NCI-H748 (cell line): ENCODE measurements at regions not wholly inside any gene's neighbourhood (a gene's known extent, or its start where the extent isn't known, plus 50 kb on each side); places are given as distances from the start of the nearest gene placed in this dataset.
"Not testable (repeated sequence)": the region's sequence is repeated elsewhere in the genome, so short reads cannot be mapped to it uniquely, and the experiment has no call there.

Experiments
- DNase-seq: peaks from one replicate; lab custom pipeline; 2025; ENCODE audit not compliant: unreplicated experiment; lab: John Stamatoyannopoulos, UW

GRCh38 chr5:173667702-173668101 lies 51.3 kb upstream of the BOD1 start:
- no peak for DNase-seq

GRCh38 chr5:173668245-173668800 lies 51.9 kb upstream of the BOD1 start:
- no peak for DNase-seq

DNA sequence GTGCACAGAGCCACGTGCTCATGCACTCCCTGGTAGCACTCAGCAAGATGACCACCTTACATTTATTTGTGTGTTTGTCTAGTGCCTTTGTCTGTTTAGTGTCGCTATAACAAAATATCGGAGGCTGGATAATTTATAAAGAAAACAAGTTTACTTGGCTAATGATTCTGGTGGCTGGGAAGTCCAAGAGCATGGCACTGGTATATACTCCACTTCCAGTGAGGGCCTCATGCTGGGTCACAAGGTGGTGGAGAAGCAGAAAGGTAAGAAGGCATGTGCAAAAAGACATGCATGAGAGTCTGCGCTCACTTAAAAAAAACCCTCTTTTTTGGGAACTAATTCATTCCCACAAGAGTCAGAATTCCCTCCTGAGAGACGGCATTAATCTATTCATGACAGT lies 52.5 kb upstream of the BOD1 start:
- DNase-seq = no peak

DNA sequence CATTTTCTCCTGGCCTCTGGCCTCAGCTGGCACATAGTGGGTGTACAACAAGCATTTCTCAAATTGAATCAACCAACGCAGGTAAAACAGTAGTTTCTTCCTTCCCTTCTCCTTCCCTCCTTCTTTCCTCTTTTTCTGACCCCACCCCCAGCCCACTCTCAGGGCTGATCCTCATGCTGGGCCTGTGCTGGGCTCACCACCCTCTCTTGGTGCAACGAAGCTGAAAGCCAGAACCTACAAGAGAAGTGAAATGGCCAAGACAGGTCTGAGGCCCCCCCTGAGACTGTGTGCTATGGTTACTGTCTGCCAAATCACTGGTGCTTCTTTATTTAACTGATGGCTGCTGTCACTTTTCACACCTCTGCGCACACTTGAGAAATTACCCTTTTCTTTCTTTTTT lies 53.0 kb upstream of the BOD1 start:
- no peak for DNase-seq

DNA sequence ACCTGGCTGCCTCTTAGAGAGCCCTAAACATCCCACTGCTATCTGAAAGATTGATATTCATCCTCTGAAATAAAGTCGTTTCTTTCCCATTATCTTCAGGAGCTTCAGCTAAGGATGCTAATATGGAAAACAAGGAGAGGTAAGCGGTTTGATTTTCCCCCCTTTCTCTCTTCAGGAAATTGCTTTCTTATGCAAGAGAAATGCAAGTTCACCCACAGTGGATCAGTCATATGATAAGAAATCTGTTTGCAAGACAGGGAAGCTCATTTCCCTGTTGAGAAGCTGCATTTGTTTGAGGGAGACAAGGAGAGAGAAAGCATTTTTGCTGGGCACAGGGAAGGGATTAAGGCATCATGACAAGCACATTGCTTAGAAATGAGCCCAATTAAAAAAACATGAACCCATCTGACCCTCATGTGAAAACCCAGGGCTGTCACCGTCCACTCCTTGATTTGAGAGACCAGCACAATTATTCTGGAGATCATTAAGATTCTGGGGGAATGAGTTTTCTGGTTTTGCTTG lies 53.7 kb upstream of the BOD1 start:
- no peak for DNase-seq

DNA sequence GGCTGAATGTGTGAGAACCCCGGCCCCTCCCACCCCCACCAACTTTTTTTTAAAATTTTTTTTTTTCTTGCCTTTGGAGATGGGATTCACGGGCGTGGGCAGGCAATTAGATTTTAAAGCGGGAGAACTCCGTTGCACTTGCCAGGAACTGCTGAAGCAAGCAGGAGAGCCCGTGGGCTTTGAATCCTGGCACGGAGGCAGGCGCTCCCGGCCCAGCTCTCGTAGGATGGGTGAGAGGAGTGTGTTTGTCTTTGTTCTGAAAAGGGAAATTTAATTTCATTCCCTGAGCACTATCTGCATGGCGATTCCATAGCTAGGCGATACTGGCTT lies 54.3 kb upstream of the BOD1 start:
- DNase-seq = no peak

DNA sequence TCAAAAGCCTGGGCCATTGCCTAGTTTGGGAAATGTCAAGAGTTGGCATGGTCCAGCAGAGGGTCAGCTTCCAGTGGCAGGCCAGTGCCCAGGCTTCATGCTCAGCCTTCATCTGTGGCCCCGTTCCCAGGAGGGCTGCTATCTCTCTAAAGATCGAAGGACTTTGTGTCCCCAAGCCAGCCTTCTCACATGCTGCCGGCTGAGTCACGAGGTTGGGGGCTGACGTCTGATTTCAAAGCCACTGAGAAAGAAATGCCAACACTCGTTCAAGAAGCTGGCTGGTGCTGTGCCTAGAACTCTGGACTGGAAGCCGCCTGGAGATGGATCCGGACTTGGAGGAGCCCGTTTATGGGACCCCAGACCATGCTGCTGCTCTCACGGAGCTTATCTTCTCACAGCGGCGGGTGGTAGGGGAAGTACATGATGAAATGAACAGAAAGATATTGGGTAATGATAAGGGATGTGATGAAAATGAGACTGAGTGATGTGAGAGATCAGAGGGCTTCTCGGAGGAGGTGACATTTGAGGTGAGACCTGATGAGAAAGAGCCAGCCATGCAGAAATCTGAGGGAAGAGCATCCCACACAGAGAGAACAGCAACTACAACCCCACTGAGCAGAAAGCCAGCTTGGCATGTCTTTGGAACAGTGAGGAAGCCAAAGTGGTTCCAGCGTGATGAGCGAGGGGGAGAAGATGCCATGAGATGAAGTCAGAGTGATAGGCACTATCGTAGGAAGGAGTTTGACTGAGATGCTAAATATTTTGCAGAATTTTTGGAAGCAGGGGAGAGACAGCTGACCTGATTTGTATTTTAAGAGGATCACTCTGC lies 54.9 kb upstream of the BOD1 start:
- DNase-seq = no peak

DNA sequence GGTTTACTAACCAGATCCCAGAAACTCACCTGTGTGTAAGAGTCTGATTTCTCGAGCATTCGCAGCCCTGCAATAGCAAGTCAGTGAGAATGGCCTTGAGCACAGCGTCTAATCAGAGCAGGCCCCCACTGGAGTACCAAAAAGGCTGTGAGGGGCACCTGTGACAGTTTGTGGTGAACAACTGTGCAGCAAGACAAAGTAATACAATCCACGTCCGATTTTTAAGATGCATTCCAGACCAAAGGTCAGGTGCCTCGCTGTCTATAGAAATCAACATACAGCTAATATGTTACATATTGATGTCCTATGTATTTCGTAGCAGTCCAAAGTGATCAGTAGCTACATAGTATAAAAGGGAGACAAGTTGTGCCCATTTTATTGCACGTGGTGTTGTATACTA lies 55.7 kb upstream of the BOD1 start:
- no peak for DNase-seq

- no peak for DNase-seq
Observed at GRCh38 chr5:173672891-173673290, 56.4 kb upstream of the BOD1 start.

- DNase-seq = no peak
Observed at GRCh38 chr5:173673295-173674101, 57.0 kb upstream of the BOD1 start.

DNA sequence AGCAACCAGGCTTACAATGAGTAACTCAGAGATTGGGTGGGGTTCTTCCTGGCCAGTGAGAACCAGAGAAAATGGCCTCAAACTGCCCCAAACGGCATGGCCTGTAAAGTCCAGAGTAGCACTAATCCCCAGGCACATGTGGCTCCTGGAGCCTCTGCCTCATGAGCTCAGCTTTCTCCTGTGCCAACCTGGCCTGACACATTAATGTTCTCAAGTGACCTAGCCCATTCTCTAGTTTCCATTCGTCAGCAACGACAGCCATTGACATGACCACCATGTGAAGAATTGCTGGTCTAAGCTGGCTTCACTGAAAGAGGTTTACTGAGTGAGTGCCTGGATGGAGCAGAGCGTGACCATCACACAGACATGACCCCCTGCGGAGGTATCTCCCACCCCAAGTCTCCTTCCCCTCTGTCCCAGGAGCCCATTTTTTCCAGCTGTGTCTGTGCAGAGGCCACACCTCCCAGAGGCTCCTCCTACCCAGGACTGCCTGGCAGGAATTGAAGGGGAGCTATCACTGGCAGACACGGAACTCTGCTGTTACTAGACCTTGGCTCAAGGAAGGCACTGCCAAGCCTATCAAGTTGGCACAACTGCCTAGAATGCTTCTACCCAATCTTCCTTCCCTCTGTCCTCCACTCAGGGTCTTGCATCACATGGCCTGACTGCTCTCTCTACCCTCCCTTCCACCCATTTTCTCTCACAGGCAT lies 59.0 kb upstream of the BOD1 start:
- DNase-seq = no peak

- DNase-seq = no peak
Observed at GRCh38 chr5:173676375-173676774, 59.9 kb upstream of the BOD1 start.

DNA sequence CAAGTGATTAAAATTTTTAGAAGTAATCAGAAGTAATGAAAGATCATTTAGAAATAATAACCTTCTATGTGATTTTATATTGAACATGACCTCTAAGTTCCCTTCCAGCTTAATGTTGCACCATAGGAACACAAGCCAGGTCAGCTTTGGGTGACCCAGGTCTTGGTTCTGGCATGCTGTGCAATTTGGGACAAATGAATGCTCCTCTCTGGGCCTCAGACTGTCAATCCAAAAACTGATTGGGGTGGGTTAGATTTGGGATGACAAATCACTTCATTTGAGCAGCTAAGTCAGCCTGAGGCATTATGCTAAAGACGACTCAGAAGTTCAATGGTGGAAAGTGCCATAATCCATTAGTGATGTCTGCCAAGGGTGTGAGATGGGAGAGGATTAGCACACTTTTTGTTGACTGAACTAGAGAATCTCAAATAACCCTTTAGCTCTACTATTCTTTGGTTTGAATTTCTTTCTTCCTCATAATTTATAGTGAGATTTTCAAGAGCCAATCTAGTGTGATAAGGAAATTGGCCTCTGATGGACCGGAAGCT lies 60.7 kb upstream of the BOD1 start:
- no peak for DNase-seq

DNA sequence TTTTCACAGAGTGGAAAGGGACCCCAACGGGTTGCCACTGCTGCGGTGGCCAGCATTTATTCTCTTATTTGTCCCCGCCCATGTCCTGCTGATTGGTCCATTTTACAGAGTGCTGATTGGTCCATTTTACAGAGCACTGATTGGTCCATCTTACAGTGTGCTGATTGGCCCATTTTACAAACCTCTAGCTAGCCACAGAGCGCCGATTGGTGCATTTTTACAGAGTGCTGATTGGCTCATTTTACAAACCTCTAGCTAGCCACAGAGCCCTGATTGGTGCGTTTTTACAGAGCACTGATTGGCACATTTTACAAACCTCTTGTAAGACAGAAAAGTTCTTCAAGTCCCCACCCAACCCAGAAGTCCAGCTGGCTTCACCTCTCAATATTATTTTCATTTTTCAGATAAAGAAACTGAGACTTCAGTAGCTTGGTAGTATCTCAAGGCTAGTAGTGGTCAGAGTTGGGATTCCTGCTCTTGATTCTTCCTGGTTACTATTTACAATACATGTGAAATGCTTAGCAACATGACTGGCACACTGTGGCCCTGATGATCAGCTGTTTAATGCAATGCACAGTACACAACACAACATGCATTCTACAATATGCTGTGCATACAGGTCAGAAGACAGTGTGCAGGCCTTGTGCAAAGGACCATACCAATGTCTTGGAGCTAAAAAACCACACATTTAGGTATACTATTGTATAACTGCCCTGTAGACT lies 63.6 kb upstream of the BOD1 start:
- DNase-seq = no peak

DNA sequence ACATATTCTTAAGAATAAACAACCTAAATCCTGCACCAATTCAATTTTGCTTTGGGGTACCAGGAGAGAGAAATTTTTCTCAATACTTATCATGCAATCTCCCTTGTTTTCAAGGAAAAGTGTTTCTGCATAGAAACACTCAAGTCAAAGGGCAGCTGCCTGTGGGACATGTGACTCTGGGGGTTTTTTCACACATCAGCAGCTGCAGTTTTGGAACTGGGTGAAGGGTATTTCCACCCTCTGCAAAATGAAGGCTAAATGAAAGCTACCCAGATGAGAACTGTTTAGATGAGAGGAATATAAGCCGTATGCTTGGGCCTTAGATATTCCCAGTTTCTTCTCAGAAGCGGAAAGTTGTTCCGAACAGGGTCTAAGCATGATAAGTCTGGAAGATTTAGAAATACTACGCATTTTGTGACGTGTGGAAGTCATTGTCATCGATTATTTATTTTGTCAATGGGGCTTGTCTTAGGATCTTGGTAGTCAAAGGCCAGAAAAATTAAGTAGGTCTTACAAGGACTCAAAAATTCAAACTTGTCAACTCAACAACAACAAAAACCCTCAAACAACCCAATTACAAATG lies 64.3 kb upstream of the BOD1 start:
- DNase-seq = no peak

DNA sequence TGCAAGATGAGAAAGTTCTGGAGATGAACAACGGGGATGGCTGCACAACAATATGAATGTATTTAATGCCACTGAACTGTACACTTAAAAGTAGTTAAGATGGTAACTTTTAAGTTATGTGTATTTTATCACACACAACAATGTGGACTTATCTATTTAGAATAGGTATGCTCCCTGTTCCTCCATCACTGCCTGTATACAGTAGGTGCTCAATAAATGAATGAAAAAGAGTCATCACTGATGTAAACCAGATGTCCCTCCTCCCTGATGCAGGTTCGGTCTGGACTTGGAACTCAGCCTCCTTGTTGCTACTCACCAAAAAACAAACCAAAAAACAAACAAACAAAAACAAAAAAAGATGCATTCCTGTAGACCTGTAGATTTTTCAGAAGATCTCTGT lies 65.9 kb upstream of the BOD1 start:
- no peak for DNase-seq

DNA sequence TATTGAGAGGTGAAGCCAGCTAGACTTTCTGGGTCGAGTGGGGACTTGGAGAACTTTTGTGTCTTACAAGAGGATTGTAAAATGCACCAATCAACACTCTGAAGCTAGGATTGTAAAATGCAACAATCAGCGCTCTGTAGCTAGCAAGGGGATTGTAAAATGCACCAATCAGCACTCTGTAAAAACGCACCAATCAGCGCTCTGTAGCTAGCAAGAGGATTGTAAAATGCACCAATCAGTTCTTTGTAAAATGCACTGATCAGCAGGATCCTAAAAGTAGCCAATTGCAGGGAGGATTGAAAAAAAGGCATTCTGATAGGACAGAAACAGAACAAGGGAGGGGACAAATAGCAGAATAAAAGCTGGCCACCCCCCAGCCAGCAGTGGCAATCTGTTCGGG lies 68.1 kb upstream of the BOD1 start:
- DNase-seq = not testable (repeated sequence)

DNA sequence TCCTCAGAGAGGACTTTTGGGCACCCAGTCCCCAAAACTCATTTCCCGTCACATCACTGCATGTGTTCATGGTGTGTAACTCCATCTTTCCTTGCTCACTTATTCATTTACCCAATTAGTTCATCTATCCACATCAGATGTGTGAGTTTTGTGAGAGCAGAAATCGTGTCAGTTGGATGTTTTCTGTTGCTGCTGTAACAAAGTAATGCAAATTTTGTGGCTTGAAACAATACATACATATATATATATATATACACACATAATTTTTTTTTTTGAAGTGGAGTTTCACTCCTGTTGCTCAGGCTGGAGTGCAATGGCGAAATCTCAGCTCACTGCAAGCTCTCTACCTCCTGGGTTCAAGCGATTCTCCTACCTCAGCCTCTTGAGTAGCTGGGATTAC lies 70.5 kb upstream of the BOD1 start:
- DNase-seq = no peak

GRCh38 chr5:173688703-173689102 lies 72.3 kb upstream of the BOD1 start:
- no peak for DNase-seq

GRCh38 chr5:173689171-173689736 lies 72.8 kb upstream of the BOD1 start:
- DNase-seq = no peak
